A673 (cell line): ENCODE measurements at regions not wholly inside any gene's neighbourhood (a gene's known extent, or its start where the extent isn't known, plus 50 kb on each side); places are given as distances from the start of the nearest gene placed in this dataset.

ENCODE experiments used
- BruUV-seq: library from RNA; stranded (reverse); fragments of 400-500 nt; replicated peaks from 2 replicates; lab custom pipeline; 2021; lab: Mats Ljungman, UMichigan
- CTCF ChIA-PET: fragments of 300-600 bp; sonication (Branson Sonifier 250); formaldehyde crosslinking; loops from one replicate; lab custom pipeline; 2022; ENCODE audit warnings: antibody characterized with exemption; lab: Charles Lee
- POLR2A ChIA-PET: fragments of 300-600 bp; sonication (Branson Sonifier 250); formaldehyde crosslinking; loops from one replicate; lab custom pipeline; 2022; ENCODE audit warnings: antibody characterized with exemption; ENCODE audit not compliant: low non-redundant PET; lab: Charles Lee
- DNase-seq: peaks from one replicate; pipeline ENCODE4 v3.0.0-alpha.2; 2015; ENCODE audit warnings: low spot score
- H3K27ac ChIP-seq: fragments of 200-600 bp; sonication (generic); 2 replicates; pipeline ENCODE4 v1.5.1; 2016; ENCODE audit warnings: mixed run types, low read depth, mild to moderate bottlenecking, mixed read lengths, antibody characterized with exemption, low read length; ENCODE audit not compliant: poor library complexity, severe bottlenecking
- H3K27me3 ChIP-seq: fragments of 200-600 bp; sonication (generic); replicated peaks from 2 replicates; pipeline ENCODE4 v1.6.1; 2017; ENCODE audit warnings: mixed run types, low read depth, mild to moderate bottlenecking, mixed read lengths, antibody characterized with exemption, low read length; ENCODE audit not compliant: insufficient read depth, poor library complexity
- H3K36me3 ChIP-seq: fragments of 200-600 bp; sonication (generic); 2 replicates; pipeline ENCODE4 v1.6.1; 2016; ENCODE audit warnings: mixed run types, mild to moderate bottlenecking, mixed read lengths, antibody characterized with exemption, low read length; ENCODE audit not compliant: insufficient read depth, poor library complexity, severe bottlenecking
- H3K4me1 ChIP-seq: fragments of 200-600 bp; sonication (generic); 2 replicates; pipeline ENCODE4 v1.6.1; 2017; ENCODE audit warnings: mixed run types, mild to moderate bottlenecking, mixed read lengths, antibody characterized with exemption, low read length; ENCODE audit not compliant: insufficient read depth, poor library complexity, severe bottlenecking
- H3K4me3 ChIP-seq: fragments of 200-600 bp; sonication (generic); 2 replicates; pipeline ENCODE4 v1.5.1; 2016; ENCODE audit warnings: low read depth, mixed run types, mild to moderate bottlenecking, mixed read lengths, low read length; ENCODE audit not compliant: poor library complexity, severe bottlenecking
- H3K9me3 ChIP-seq: fragments of 200-600 bp; sonication (generic); 2 replicates; pipeline ENCODE4 v1.6.1; 2016; ENCODE audit warnings: mixed run types, low read depth, mild to moderate bottlenecking, mixed read lengths, antibody characterized with exemption, low read length; ENCODE audit not compliant: poor library complexity, severe bottlenecking
- EZH2 ChIP-seq: fragments of 200-600 bp; sonication (generic); IDR thresholded peaks from 2 replicates; pipeline ENCODE4 v1.6.1; 2017; ENCODE audit warnings: borderline replicate concordance, low read depth, mild to moderate bottlenecking, mixed read lengths, antibody characterized with exemption, low read length; ENCODE audit not compliant: poor library complexity, severe bottlenecking
- intact Hi-C: fragments of 100-400 bp; cut with micrococcal nuclease; formaldehyde crosslinking; loops from one replicate; pipeline ENCODE4 v1.10.0; 2022; ENCODE audit not compliant: unreplicated experiment
- TF ChIP-seq, protein P1 (sequence below): fragments of 300-800, 200-600 bp; sonication (generic); conservative IDR thresholded peaks from 2 replicates; pipeline ENCODE4 v1.5.1; 2017; ENCODE audit warnings: low read depth, mild to moderate bottlenecking, antibody characterized with exemption, low read length, moderate library complexity, mixed read lengths

DNA sequence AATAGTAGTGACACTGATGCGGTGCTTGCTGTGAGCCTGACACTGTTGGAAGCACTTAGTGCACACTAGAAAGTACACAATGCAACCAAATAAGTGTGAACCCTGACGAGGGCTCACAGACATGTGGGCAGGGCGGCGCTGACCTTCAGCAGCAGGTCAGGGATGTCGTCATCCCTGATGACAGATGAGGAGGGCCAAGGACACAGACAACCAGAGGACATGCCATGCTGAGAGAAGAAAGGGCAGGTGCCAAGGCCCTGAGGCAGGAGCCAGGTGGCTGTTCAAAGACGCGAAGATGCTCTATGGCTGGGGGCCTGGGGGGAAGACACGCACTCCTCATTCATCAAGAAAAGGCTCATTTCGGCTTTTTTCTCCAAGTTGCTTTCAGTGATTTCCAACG is 176.4 kb upstream of the CST7 start:
- H3K36me3 ChIP-seq = no peaks in the 10 kb centered on the region
- H3K27ac ChIP-seq = no peak overlapping the region
- no peak for DNase-seq
- H3K4me3 ChIP-seq = no peak overlapping the region
- CTCF ChIA-PET = no interaction called here
- peaks cover 33% of the 10 kb centered on the region for H3K4me1 ChIP-seq
- TF ChIP-seq EZH2 = no peak
- TF ChIP-seq, protein P1, sequence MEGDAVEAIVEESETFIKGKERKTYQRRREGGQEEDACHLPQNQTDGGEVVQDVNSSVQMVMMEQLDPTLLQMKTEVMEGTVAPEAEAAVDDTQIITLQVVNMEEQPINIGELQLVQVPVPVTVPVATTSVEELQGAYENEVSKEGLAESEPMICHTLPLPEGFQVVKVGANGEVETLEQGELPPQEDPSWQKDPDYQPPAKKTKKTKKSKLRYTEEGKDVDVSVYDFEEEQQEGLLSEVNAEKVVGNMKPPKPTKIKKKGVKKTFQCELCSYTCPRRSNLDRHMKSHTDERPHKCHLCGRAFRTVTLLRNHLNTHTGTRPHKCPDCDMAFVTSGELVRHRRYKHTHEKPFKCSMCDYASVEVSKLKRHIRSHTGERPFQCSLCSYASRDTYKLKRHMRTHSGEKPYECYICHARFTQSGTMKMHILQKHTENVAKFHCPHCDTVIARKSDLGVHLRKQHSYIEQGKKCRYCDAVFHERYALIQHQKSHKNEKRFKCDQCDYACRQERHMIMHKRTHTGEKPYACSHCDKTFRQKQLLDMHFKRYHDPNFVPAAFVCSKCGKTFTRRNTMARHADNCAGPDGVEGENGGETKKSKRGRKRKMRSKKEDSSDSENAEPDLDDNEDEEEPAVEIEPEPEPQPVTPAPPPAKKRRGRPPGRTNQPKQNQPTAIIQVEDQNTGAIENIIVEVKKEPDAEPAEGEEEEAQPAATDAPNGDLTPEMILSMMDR = no peak
- H3K9me3 ChIP-seq = peaks cover 9% of the 10 kb centered on the region
- POLR2A ChIA-PET = no interaction called here
- intact Hi-C loops = no loop called here
- no TSS peak for BruUV-seq
- no peaks in the 10 kb centered on the region for H3K27me3 ChIP-seq

DNA sequence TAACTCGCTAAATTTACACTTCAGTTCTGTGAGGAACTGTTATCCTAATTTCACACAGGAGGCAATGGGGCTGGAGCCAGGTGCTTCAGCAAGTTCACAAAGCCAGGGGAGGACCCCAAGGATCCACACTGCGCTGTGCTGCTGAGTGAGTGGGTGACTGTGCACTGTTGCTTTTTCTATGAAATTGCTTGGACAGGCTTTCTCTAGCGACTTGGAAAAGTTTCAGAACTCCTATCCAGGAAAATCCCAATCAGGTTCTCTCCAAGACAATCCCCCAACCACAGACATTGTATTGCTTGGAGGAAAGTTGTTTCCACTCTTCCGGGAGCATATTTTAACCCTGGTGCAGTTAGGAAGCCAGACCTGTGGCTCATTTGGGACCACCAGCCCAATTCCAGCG is 175.9 kb upstream of the CST7 start:
- Histone ChIP-seq H3K4me3 (no peak overlapping the region), H3K27me3 (no peaks in the 10 kb centered on the region), H3K36me3 (no peaks in the 10 kb centered on the region), H3K4me1 (peaks cover 28% of the 10 kb centered on the region), H3K27ac (no peak overlapping the region), H3K9me3 (peaks cover 9% of the 10 kb centered on the region)
- POLR2A ChIA-PET = no interaction called here
- no peak for DNase-seq
- CTCF ChIA-PET = no interaction called here
- intact Hi-C loops = no loop called here
- BruUV-seq = no TSS peak
- TF ChIP-seq, protein P1 = no peak
- TF ChIP-seq EZH2 = no peak

DNA sequence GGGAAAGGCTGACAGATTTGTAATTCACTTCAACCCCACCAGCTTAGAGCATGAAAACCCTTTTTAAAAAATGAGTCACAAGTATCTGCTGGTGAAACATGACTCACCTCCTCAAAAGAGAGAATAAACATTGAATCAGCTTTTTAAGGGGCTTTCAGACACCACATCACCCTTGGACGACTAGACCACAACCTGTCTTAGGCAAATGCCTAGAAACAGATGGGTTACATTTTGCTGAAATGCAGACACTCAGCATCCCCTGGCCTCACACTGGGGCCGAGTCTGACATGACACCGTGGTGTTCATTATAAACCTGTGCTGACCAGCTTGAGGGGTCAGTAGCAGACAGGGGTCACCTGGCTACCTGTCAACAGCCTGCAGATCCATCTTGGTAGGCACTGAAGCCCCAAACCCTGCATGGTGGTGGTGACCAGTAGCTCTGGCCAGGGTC is 175.3 kb upstream of the CST7 start:
- no peak overlapping the region for H3K4me3 ChIP-seq
- DNase-seq = peak; percentile 53
- peaks cover 27% of the 10 kb centered on the region for H3K4me1 ChIP-seq
- intact Hi-C loops = no loop called here
- H3K36me3 ChIP-seq = no peaks in the 10 kb centered on the region
- H3K9me3 ChIP-seq = peaks cover 9% of the 10 kb centered on the region
- H3K27ac ChIP-seq = no peak overlapping the region
- no peak for TF ChIP-seq EZH2
- TF ChIP-seq, protein P1 = no peak
- no peaks in the 10 kb centered on the region for H3K27me3 ChIP-seq
- POLR2A ChIA-PET = no interaction called here
- no TSS peak for BruUV-seq
- CTCF ChIA-PET = no interaction called here
